ENCODE measurements at regions not wholly inside any gene's neighbourhood (a gene's known extent, or its start where the extent isn't known, plus 50 kb on each side); places are given as distances from the start of the nearest gene placed in this dataset.

- no peak for DNase-seq
Observed at GRCh38 chr4:188197566-188197965, 58.3 kb downstream of the TRIML1 start.

DNA sequence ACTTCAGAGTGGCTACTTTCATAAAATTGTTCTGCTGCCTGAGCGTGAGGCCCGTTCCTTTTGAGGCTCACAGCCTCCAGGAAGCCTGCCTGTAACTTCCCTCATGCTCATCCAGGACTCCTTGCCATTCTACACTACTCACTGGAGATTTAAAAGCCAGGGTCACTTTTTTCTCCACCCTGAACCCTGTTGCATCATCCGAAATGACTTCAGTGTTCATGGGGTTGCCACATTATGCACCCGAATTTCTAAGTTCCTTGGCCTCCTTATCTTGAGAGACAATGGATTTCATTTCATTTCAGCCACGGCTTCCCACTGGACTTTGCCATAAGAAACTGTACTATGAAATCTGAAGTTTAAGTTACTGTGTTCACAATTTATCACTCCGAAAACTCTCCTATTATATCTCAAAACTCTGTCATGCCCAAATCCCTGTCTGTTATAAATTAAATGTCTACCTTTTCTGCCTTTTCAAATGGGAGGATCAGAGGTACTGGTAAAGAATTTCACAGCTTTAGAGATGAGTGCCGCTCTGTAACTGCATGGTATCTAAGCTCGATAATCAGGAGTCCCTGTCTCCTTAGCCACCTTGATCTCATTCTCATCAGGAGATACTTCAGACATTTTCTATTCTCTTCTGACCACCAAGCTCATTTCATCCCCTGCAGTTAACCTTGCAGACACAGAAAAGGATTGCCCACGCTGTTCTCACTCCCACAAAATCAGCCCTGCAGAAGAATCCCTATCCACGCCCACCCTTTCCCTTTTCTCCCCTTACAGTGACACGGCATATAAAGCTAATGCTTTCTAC is 59.9 kb downstream of the TRIML1 start:
- DNase-seq = no peak

DNA sequence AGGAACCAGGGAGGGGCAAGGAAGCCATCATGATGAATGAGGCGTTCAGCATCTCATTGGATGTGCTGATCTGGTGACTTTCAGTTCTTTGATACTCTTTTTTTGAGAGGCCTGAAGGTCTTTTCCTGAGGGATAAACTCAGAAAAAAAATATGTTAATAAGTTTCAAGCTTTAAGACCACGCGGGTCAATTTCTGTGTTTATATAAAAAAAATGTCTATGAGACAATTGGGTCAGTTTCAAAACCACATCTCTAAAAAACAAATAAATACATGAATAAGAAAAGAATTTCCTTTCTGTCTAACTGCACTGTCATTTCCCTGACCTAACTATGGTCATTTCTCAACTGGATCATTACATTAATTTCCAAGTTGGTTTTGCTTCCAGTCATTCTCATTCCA is 62.6 kb downstream of the TRIML1 start:
- DNase-seq = no peak

DNA sequence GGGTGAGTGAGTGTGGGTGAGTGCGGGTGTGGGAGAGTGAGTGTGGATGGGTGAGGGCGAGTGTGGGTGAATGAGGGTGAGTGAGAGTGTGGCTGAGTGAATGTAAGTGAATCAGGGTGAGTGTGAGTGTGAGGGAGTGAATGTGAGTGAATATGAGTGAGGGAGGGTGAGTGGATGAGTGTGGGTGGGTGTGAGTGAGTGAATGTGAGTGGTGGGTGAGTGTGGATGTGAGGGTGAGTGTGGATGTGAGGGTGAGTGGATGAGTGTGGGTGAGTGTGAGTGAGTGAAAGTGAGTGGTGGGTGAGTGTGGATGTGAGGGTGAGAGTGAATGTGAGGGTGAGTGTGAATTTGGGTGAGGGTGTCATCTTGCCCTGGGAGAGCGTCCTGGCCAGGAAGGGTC is 67.5 kb downstream of the TRIML1 start:
- no peak for DNase-seq

DNA sequence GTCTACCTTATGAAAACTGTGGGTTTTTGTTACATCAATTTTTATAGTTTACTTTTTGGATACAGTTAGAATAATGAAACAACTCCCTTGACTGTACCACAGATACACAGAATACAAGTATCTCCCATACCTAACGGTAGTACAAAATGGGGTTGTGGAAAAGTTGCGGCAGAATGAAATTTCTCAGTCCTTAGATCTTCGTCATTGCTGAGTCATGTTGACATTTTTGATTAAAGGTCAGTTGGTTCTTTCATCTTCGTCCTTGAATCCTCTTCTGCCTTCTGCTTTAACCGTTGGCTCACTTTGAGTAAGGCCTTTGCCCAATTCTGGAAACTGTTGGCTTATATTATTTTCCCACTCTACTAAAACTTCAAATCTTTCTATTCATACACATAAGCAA is 75.6 kb downstream of the TRIML1 start:
- DNase-seq = no peak

GRCh38 chr4:188218392-188218791 is 79.2 kb downstream of the TRIML1 start:
- DNase-seq = no peak

GRCh38 chr4:188220006-188220405 is 80.8 kb downstream of the TRIML1 start:
- DNase-seq = no peak

DNA sequence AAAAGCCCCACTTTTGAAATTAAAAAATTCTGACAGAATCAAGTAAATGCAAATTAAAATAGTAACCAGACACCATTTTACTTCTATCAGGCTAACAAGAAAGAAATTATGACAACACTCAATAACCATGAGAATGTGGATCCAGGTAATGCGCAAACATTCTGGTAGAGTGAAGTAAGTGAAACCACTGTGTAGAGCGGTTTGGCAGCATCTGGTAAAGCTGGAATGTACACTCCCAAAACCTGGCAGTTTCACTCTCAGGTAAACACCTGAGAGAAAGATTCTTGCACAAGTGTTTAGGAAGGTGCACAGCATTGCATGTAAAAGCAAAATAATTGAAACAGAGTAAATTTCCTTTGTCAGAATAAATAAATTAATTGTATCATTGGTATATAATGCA is 81.8 kb downstream of the TRIML1 start:
- no peak for DNase-seq

GRCh38 chr4:188228279-188228678 is 89.0 kb downstream of the TRIML1 start:
- DNase-seq = no peak

GRCh38 chr4:188232428-188232827 is 93.2 kb downstream of the TRIML1 start:
- no peak for DNase-seq

DNA sequence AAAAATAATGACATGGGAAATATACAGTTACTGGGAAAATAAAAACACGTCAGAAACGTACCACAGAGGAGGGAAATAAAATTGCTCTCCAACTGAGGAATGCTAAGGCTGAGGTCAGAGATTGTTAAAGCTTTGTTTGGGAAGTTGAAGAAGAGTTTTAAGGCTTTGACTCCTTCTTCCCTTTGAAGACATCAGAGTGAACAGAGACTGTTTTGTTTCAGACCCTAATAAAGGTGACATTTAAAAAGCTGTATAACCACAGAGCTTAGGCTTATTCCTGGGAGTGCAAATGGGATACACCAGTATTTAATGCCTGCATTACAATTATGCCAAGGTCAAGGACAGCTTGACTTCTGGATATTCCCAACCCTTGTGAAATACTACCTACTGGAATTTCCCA is 102.8 kb downstream of the TRIML1 start:
- no peak for DNase-seq

DNA sequence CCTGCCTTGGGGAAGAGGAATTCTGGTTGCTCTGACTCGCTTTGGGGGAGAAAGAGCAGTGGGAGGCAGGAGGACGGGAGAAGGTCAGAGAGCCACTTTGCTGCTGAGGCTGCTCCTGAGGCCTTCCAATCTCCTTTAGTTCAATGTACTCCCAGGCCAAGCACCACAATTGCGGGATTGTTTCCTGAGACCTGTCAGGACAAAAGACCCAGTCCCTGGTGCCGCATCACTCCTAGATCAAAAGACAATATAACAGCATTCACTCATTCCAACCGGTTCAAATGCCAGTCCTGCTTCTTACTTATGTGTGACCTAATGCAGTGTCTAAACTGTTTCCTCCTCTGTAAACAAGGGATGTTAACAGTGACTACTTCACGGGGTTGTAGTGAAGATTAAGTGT is 106.4 kb downstream of the TRIML1 start:
- DNase-seq = no peak

- DNase-seq = no peak
Observed at GRCh38 chr4:188246488-188246887, 107.2 kb downstream of the TRIML1 start.

DNA sequence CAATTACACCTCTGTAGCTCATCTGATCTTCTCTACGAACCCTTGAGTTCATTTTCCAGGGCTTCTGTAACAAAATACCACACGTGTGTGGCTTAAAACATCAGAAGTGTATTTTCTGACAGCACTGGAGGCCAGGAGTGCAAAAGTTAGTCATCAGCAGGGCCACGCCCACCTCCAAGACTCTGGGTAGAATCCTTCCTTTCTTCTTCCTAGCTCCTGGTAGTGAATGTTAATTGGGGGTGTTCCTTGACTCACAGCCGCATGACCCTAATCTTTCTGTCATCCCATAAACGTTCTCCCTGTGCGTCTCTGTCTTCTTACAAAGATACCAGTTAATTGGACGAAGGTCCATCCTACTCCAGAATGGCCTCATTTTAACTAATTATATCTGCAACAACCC is 115.0 kb downstream of the TRIML1 start:
- DNase-seq = no peak

GRCh38 chr4:188262464-188262863 is 123.2 kb downstream of the TRIML1 start:
- no peak for DNase-seq

- no peak for DNase-seq
Observed at GRCh38 chr4:188263321-188263720, 124.1 kb downstream of the TRIML1 start.

DNA sequence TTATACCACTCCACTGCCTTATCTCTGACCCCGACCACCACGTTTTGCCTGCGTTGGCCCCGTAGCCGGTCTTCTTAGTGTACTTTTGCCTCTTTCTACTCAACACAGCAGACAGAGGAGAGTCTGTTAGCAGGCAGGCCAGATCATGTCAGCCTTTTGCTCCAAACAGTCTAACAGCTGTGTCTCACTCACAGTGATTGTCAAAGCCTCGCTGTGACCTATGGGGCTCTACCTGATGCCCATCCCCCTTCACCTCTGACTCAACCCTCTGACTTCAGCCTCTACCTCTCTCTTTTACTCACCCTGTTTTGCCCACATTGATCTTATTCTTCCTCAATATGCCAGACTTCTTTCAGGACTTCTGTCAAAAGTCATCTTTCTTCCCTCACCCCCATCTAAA is 127.1 kb downstream of the TRIML1 start:
- no peak for DNase-seq

- DNase-seq = no peak
Observed at GRCh38 chr4:188268131-188268908, 129.1 kb downstream of the TRIML1 start.

GRCh38 chr4:188270273-188271069 is 131.2 kb downstream of the TRIML1 start:
- DNase-seq = no peak

- no peak for DNase-seq
Observed at GRCh38 chr4:188275686-188276085, 136.4 kb downstream of the TRIML1 start.

DNA sequence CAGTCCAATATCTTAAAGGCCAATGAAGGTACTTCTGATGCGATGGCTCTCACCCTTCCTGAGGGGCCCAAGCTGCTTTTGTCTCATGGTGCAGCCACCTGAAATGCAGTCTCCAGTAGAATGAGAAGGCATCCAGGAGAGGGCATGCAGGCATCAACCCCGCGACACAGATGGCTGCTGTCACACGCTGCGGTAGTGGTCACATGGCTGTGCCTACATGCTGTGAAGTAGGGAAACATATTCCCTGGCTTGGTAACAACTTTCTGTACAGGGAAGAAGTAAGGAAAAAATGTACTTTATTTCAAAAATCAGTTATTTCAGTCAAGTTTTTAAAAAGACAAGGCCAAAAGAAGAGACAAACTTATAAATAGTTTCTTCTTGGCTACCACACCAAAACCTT is 139.9 kb downstream of the TRIML1 start:
- no peak for DNase-seq

GRCh38 chr4:188282471-188283232 is 143.4 kb downstream of the TRIML1 start:
- peak; percentile 12 for DNase-seq
